PC-9 (cell line): ENCODE measurements at regions not wholly inside any gene's neighbourhood (a gene's known extent, or its start where the extent isn't known, plus 50 kb on each side); places are given as distances from the start of the nearest gene placed in this dataset.

ENCODE experiments used
- BruUV-seq: library from RNA; stranded (reverse); fragments of 400-500 nt; replicated peaks from 2 replicates; lab custom pipeline; 2021; lab: Mats Ljungman, UMichigan
- CTCF ChIA-PET: fragments of 300-600 bp; sonication (Branson Sonifier 250); formaldehyde crosslinking; loops from one replicate; lab custom pipeline; 2022; ENCODE audit warnings: antibody characterized with exemption; lab: Charles Lee
- POLR2A ChIA-PET: fragments of 300-600 bp; sonication (Branson Sonifier 250); formaldehyde crosslinking; loops from one replicate; lab custom pipeline; 2022; ENCODE audit warnings: antibody characterized with exemption; ENCODE audit not compliant: unreplicated experiment; lab: Charles Lee
- DNase-seq, 2 experiments: peaks; one replicate each; pipeline versions ENCODE4 v3.0.0 to v3.0.0-alpha.2; 2015 to 2022; ENCODE audit warnings: mixed read lengths in 1 of 2
- H2AFZ ChIP-seq: fragments of 200-600 bp; sonication (generic); 2 replicates; pipeline ENCODE4 v1.8.1; 2017; ENCODE audit warnings: antibody characterized with exemption
- H3F3A ChIP-seq: fragments of 200-600 bp; sonication (generic); 2 replicates; pipeline ENCODE4 v1.8.1; 2017; ENCODE audit warnings: antibody characterized with exemption, mild to moderate bottlenecking, low read depth; ENCODE audit not compliant: insufficient read depth
- H3K27ac ChIP-seq: fragments of 200-600 bp; sonication (generic); 2 replicates; pipeline ENCODE4 v1.6.1; 2016; ENCODE audit warnings: mixed run types
- H3K27me3 ChIP-seq: fragments of 200-600 bp; sonication (generic); 2 replicates; pipeline ENCODE4 v1.6.1; 2016; ENCODE audit warnings: low read depth, mixed run types; ENCODE audit not compliant: insufficient read depth
- H3K36me3 ChIP-seq: fragments of 200-600 bp; sonication (generic); 2 replicates; pipeline ENCODE4 v1.6.1; 2016; ENCODE audit warnings: low read depth, mixed run types
- H3K4me1 ChIP-seq: fragments of 200-600 bp; sonication (generic); replicated peaks from 2 replicates; pipeline ENCODE4 v1.6.1; 2016; ENCODE audit warnings: mixed run types; ENCODE audit not compliant: insufficient read depth
- H3K4me2 ChIP-seq: fragments of 200-600 bp; sonication (generic); 2 replicates; pipeline ENCODE4 v1.6.1; 2017; ENCODE audit warnings: mixed run types
- H3K4me3 ChIP-seq: fragments of 200-600 bp; sonication (generic); 2 replicates; pipeline ENCODE4 v1.6.1; 2016; ENCODE audit warnings: mixed run types
- H3K79me2 ChIP-seq: fragments of 200-600 bp; sonication (generic); 2 replicates; pipeline ENCODE4 v1.6.1; 2017; ENCODE audit warnings: low read depth, mixed run types
- H3K9me2 ChIP-seq: fragments of 200-600 bp; sonication (generic); 2 replicates; pipeline ENCODE4 v1.8.1; 2017; ENCODE audit warnings: mild to moderate bottlenecking; ENCODE audit not compliant: insufficient read depth
- H3K9me3 ChIP-seq: fragments of 200-600 bp; sonication (generic); 2 replicates; pipeline ENCODE4 v1.8.1; 2016; ENCODE audit warnings: low read depth; ENCODE audit not compliant: insufficient read depth
- H4K20me1 ChIP-seq: fragments of 200-600 bp; sonication (generic); 2 replicates; pipeline ENCODE4 v1.8.1; 2017; ENCODE audit not compliant: insufficient read depth
- CTCF ChIP-seq: fragments of 200-600 bp; sonication (generic); conservative IDR thresholded peaks from 2 replicates; pipeline ENCODE4 v1.6.1; 2017; ENCODE audit warnings: mixed run types, antibody characterized with exemption, mild to moderate bottlenecking, moderate library complexity
- EZH2 ChIP-seq: fragments of 200-600 bp; sonication (generic); IDR thresholded peaks from 2 replicates; pipeline ENCODE4 v1.8.0; 2017; ENCODE audit warnings: antibody characterized with exemption, low read depth
- intact Hi-C: fragments of 100-400 bp; cut with micrococcal nuclease; formaldehyde crosslinking; loops from one replicate; pipeline ENCODE4 v1.10.0; 2022; ENCODE audit not compliant: unreplicated experiment

GRCh38 chr4:8790749-8791148, 80.9 kb downstream of the HMX1 start:
- intact Hi-C loops = no loop called here
- CTCF ChIA-PET = no interaction called here
- no peak overlapping the region for H3K4me2 ChIP-seq
- no TSS peak for BruUV-seq
- TF ChIP-seq CTCF (no peak), EZH2 (no peak)
- H3K79me2 ChIP-seq = no peaks in the 10 kb centered on the region
- H3F3A ChIP-seq = no peaks in the 10 kb centered on the region
- no peak for DNase-seq
- H3K9me3 ChIP-seq = no peaks in the 10 kb centered on the region
- H3K27me3 ChIP-seq = peaks cover 86% of the 10 kb centered on the region
- H3K27ac ChIP-seq = no peak overlapping the region
- no peaks in the 10 kb centered on the region for H4K20me1 ChIP-seq
- no peaks in the 10 kb centered on the region for H3K4me1 ChIP-seq
- no peak overlapping the region for H3K4me3 ChIP-seq
- POLR2A ChIA-PET = no interaction called here
- no peaks in the 10 kb centered on the region for H3K9me2 ChIP-seq
- no peaks in the 10 kb centered on the region for H3K36me3 ChIP-seq
- no peak overlapping the region for H2AFZ ChIP-seq

DNA sequence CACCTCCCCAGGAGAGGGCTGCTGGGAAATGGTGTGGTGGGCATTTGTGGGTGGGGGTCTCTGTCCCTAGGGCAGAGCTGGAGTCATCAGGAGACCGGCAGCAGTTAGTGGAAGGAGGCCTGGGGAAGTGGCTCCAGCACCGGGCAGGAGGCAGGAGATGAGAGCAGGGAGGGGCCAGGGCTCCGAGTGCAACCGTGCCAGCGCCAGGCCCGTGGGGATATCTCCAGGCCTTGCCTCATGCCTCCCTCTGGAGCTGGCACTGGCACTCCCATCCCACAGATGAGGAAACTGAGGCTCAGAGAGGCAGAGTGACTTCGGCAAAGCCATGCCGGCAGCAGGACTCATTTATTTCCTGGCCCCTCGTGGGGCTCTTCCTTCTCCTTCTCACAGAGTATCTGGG, 83.5 kb downstream of the HMX1 start:
- Histone ChIP-seq H3K9me3 (no peaks in the 10 kb centered on the region), H3F3A (no peaks in the 10 kb centered on the region), H3K4me3 (no peak overlapping the region), H3K9me2 (no peaks in the 10 kb centered on the region), H3K27me3 (peaks cover 88% of the 10 kb centered on the region), H4K20me1 (no peaks in the 10 kb centered on the region), H2AFZ (no peak overlapping the region), H3K4me2 (no peak overlapping the region), H3K36me3 (no peaks in the 10 kb centered on the region), H3K79me2 (no peaks in the 10 kb centered on the region), H3K4me1 (no peaks in the 10 kb centered on the region), H3K27ac (no peak overlapping the region)
- BruUV-seq = no TSS peak
- TF ChIP-seq CTCF (no peak), EZH2 (no peak)
- no peak for DNase-seq
- intact Hi-C loops = no loop called here
- POLR2A ChIA-PET = no interaction called here
- CTCF ChIA-PET = no interaction called here

DNA sequence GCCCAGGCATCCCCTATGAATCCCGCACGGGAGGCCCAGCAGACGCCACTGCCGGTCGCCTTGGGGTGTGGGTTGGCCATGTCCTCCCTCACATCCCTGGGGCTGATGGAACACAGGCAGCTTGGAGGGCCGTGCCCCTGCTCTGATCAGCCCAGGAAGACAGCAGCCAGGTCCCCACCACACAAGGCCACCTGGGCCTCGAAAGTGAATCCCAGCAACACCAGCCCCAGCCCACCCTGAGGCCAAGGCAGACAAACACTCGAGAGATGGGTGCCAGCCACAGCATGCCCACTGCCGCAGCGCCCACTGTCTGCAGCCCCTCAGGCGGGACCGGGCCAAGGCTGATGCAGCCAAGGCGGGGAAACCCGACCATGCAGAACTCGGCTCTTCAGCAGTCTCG, 85.5 kb downstream of the HMX1 start:
- H3K27me3 ChIP-seq = peaks cover 94% of the 10 kb centered on the region
- H3K9me2 ChIP-seq = no peaks in the 10 kb centered on the region
- H2AFZ ChIP-seq = no peak overlapping the region
- POLR2A ChIA-PET = no interaction called here
- CTCF ChIA-PET = no interaction called here
- intact Hi-C loops = no loop called here
- no peaks in the 10 kb centered on the region for H3K79me2 ChIP-seq
- H4K20me1 ChIP-seq = no peaks in the 10 kb centered on the region
- BruUV-seq = no TSS peak
- no peaks in the 10 kb centered on the region for H3K4me1 ChIP-seq
- H3K36me3 ChIP-seq = no peaks in the 10 kb centered on the region
- DNase-seq = no peak
- no peak overlapping the region for H3K4me2 ChIP-seq
- no peak overlapping the region for H3K4me3 ChIP-seq
- H3K9me3 ChIP-seq = no peaks in the 10 kb centered on the region
- H3K27ac ChIP-seq = no peak overlapping the region
- TF ChIP-seq CTCF (no peak), EZH2 (no peak)
- no peaks in the 10 kb centered on the region for H3F3A ChIP-seq
